ENCODE measurements at regions not wholly inside any gene's neighbourhood (a gene's known extent, or its start where the extent isn't known, plus 50 kb on each side); places are given as distances from the start of the nearest gene placed in this dataset.

DNA sequence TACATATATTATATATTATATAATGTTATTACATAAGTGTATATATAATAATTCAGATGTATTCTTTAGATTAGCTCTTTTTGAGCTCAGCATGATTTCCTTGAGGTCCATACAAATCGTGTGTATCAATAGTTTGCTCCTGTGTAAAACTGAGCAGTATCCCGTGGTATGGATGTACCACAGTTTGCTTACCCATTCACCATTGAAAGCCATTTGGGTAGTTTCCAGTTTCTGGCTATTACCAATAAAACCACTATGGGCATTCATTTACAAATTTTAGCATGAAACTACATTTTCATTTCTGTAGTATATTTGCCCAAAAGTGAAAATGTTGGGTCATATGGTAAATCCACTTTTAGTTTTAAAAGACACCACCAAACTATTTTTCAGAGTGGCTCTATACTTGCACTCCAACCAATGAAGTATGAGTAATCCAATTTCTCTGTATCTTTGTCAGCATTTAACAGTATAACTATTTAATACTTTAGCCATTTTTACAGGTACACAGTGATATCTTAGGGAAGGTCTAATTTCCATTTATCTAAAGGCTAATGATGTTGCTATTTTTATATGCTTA lies 1361.4 kb upstream of the GBE1 start:
- TF ChIP-seq OSR1 (CRISPR knock-in tag; IDR thresholded peaks at IDR 0.05) (no peak), ISL1 (CRISPR knock-in tag; IDR thresholded peaks at IDR 0.05) (no peak), ZFP30 (CRISPR knock-in tag; IDR thresholded peaks at IDR 0.05) (no peak), ZNF70 (CRISPR knock-in tag; IDR thresholded peaks at IDR 0.05) (no peak), TCF4 (CRISPR knock-in tag; IDR thresholded peaks at IDR 0.05; ENCODE audit: borderline replicate concordance) (no peak), ZC3H10 (CRISPR knock-in tag; IDR thresholded peaks at IDR 0.05) (no peak)
- TF ChIP-seq, protein P1, sequence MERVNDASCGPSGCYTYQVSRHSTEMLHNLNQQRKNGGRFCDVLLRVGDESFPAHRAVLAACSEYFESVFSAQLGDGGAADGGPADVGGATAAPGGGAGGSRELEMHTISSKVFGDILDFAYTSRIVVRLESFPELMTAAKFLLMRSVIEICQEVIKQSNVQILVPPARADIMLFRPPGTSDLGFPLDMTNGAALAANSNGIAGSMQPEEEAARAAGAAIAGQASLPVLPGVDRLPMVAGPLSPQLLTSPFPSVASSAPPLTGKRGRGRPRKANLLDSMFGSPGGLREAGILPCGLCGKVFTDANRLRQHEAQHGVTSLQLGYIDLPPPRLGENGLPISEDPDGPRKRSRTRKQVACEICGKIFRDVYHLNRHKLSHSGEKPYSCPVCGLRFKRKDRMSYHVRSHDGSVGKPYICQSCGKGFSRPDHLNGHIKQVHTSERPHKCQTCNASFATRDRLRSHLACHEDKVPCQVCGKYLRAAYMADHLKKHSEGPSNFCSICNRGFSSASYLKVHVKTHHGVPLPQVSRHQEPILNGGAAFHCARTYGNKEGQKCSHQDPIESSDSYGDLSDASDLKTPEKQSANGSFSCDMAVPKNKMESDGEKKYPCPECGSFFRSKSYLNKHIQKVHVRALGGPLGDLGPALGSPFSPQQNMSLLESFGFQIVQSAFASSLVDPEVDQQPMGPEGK (CRISPR knock-in tag; IDR thresholded peaks at IDR 0.05; ENCODE audit: borderline replicate concordance), result no peak
- TF ChIP-seq, protein P2, sequence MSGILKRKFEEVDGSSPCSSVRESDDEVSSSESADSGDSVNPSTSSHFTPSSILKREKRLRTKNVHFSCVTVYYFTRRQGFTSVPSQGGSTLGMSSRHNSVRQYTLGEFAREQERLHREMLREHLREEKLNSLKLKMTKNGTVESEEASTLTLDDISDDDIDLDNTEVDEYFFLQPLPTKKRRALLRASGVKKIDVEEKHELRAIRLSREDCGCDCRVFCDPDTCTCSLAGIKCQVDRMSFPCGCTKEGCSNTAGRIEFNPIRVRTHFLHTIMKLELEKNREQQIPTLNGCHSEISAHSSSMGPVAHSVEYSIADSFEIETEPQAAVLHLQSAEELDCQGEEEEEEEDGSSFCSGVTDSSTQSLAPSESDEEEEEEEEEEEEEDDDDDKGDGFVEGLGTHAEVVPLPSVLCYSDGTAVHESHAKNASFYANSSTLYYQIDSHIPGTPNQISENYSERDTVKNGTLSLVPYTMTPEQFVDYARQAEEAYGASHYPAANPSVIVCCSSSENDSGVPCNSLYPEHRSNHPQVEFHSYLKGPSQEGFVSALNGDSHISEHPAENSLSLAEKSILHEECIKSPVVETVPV (CRISPR knock-in tag; IDR thresholded peaks at IDR 0.05), result no peak
